HG03135 (cell line): ENCODE measurements at regions not wholly inside any gene's neighbourhood (a gene's known extent, or its start where the extent isn't known, plus 50 kb on each side); places are given as distances from the start of the nearest gene placed in this dataset.
"Not testable (repeated sequence)": the region's sequence is repeated elsewhere in the genome, so short reads cannot be mapped to it uniquely, and the experiment has no call there.

Source experiments
- ATAC-seq: cut with Tn5 transposase; IDR thresholded peaks from one replicate; pipeline ENCODE4 v1.9.1; 2021; ENCODE audit warnings: mild to moderate bottlenecking, moderate library complexity; ENCODE audit not compliant: unreplicated experiment

- ATAC-seq = no peak
Observed at GRCh38 chr3:153958635-153959595, 162.3 kb upstream of the ARHGEF26 start.

GRCh38 chr3:153960458-153961074, 160.6 kb upstream of the ARHGEF26 start:
- no peak for ATAC-seq

GRCh38 chr3:153961494-153961893, 159.7 kb upstream of the ARHGEF26 start:
- no peak for ATAC-seq

GRCh38 chr3:153963012-153963411, 158.2 kb upstream of the ARHGEF26 start:
- ATAC-seq = no peak

DNA sequence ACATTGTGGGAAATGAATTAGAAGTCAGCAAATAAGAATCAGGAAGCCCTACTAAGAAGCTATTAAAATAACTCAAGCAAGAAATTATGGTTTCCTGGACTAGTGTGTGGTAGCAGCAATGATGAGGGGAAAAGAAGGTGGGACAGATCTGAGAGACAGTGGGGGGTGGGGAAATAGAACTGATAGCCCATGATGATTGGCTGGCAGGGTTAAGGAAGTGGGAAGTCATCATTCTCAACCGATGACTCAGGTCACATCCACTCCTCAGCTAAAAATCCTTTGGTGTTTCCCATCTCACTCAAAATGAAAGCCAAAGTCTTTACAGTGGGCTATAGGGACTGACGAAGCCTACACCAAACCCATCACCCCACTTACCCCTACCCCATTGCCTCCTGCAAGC, 153.9 kb upstream of the ARHGEF26 start:
- ATAC-seq = no peak

- peak; percentile 38 for ATAC-seq
Observed at GRCh38 chr3:153970047-153970446, 151.1 kb upstream of the ARHGEF26 start.

- no peak for ATAC-seq
Observed at GRCh38 chr3:153970741-153971347, 150.3 kb upstream of the ARHGEF26 start.

- ATAC-seq = no peak
Observed at GRCh38 chr3:153972862-153973261, 148.3 kb upstream of the ARHGEF26 start.

DNA sequence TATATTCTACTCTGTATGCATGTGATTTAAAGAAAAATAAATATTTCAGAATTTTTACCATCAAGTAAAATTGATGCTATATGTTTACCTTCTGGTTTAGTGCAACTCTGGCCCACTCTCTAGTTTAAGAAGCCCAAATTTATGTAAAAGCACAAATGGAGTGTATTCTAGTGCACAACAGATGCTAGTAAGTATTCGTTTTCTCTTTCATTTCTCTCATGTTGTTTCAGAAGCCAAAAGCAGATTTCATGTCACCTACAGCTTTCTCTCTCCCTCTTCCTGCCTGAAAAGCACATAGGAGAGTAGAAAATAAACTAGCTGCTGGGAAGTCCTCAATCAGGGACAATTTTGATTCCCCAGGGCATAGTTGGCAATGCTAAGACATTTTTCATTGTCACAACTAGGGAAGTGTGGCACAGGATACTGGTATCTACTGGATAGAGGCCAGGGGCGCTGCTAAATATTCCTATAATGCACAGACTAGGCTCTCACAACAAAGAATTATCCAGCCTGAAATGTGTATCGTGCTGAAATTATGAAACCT, 147.4 kb upstream of the ARHGEF26 start:
- ATAC-seq = peak; percentile 52

DNA sequence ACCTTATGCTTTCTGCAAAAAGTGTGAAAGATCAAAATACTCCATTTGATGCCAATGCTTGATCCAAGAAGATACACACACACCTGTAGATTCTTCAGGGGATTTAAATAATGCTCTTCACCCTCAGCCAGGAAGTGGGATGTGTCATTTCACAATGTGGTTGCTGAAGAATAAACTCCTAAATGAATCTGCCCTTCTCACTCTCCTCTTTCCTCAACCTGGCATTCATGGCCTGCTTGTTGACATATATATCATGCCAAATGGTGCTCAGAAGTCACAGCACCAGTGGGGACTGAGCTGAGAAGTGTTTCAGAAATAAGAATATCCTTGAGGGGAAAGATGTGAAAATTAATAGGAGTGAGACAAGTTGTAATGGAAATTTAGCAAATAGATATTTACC, 146.6 kb upstream of the ARHGEF26 start:
- ATAC-seq = no peak

DNA sequence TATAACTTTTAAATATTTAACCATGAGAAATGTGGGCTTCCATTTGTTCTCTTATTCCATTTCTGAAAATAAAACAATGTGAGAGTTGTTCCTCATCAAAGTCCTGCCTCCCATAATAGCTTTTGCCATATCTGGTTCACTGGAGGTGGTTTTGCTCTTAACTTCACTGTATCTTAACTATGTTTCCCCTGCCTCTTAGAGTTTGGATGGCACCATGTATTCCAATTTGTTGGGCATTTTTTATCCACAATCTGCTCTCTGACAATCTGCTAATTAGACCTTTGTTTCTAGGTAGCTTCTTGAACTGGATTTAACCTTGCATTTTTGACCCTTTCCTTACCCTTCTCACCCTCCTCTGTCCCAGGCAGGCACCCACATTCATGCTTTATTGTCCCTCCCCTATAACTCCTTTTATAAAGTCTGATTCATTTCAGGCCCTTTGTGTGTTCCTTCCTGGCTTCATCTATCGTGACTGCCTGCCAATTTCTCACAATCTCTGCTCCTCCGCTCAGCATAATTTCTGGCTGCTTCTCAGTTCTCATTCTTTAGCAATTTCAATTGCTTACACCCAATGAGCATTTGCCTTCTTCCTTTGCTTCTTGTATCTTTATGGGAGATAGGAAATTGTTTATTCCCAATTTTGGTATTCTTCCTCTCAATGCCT, 144.2 kb upstream of the ARHGEF26 start:
- ATAC-seq = no peak

- ATAC-seq = no peak
Observed at GRCh38 chr3:153978006-153978405, 143.2 kb upstream of the ARHGEF26 start.

GRCh38 chr3:153979418-153980251, 141.6 kb upstream of the ARHGEF26 start:
- ATAC-seq = no peak

DNA sequence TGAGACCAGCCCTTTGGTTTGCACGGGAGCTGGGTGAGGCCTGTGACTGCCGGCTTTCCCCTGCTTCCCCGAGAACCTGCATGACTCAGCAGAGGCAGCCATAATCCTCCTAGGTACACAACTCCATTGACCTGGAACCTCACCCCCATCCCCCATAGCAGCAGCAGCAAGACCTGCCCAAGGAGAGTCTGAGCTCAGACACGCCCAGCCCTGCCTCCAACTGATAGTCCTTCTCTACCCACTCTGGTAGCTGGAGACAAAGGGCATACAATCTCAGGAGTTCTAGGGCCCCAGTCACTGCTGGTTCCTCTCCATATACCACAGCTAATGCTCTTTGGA, 141.0 kb upstream of the ARHGEF26 start:
- ATAC-seq = no peak

DNA sequence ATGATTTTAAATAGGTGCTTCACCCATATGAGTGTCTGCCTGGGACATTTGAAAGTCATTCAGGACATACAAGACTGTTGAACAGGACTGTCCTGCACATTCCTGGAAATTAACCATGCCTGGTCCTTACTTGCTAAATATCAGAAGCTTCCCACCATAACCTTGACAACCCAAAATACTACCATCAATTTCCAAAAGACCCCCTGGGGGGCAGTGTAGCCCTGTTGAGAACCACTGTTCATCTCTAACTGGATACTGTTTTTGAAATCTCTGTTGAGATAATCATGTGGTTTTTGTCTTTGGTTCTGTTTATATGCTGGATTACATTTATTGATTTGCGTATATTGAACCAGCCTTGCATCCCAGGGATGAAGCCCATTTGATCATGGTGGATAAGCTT, 123.8 kb upstream of the ARHGEF26 start:
- not testable (repeated sequence) for ATAC-seq

DNA sequence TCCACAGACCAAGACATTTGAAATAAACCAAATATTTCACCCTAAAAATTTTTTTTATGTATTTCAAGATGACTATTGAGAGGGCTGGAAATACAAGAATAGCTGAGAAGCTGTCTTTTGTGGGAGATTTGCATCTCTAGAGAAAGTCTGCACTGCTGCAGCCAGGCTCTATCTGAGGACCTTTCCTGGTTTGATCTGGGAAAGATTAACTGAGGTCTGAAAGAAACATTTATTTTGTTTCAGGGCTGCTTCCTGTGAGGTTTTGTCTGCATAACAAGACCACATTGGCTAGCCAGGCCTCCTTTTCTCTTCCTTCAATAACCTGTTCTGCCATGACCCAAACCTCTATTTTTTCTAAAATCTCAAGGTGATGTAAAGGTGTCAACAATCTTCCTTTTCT, 117.5 kb upstream of the ARHGEF26 start:
- ATAC-seq = no peak

DNA sequence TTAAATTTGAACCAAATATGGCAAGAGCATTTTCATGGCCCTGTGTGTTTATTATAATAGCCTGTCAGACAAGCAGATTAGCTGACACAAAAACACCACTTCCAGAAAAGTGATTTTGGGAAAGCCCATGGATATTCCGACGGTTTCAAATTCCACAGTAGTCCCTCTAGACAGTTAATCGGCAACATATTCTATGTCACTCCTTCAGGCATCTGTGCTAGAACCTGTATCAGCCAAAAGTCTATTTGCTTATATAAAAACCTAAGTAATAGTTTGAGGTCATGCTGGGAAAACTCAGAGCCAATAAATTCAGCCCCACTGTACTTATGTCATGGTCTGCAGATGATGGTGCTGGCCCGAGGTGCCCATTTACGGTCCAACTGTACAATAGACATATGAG, 110.2 kb upstream of the ARHGEF26 start:
- no peak for ATAC-seq

DNA sequence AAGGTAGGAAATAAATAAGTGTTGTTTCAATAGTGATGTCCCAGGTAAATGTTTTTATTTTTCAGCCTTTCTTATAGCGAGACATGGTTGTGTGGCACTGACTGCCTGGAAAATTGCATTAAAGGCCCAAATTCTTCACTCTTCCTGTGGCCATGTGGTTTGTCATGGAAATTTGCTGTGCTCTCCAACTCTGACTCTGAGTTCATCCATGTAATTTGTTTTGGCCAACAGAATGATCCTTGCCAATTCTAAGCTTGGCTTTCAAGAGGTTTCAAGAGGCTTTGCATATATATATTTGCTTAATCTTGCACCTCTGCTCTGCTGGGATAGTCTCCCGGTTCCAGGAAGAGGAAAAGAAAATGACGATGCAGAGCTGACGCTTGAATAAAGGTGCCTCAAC, 107.5 kb upstream of the ARHGEF26 start:
- ATAC-seq = no peak

DNA sequence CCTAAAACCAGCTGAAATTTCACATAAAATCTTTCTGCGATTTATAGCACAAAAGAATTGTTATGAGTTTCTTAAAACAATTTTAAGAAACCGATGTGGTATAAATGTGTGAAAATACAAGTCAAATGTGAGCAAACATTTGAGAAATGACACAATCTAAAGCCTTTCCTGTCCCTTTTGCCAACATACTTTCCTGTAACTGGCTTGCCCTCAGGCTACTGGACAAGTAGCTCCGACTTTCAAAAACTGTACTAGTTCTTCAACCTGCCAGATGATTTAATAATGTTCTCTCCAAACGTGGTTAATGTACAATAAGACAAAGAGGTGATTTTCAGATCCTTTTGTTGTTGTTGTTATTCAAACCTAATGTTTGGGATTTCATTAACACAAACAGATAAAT, 105.9 kb upstream of the ARHGEF26 start:
- ATAC-seq = no peak

- no peak for ATAC-seq
Observed at GRCh38 chr3:154018100-154018696, 103.0 kb upstream of the ARHGEF26 start.
